ENCODE measurements at regions not wholly inside any gene's neighbourhood (a gene's known extent, or its start where the extent isn't known, plus 50 kb on each side); places are given as distances from the start of the nearest gene placed in this dataset.

GRCh38 chr13:74043237-74043636 lies 91.0 kb downstream of the KLF12 start:
- DNase-seq (ENCODE audit: low read depth) = no peak

GRCh38 chr13:74040200-74040599 lies 94.0 kb downstream of the KLF12 start:
- DNase-seq (ENCODE audit: low read depth) = no peak

GRCh38 chr13:74039667-74040066 lies 94.5 kb downstream of the KLF12 start:
- no peak for DNase-seq (ENCODE audit: low read depth)

- no peak for DNase-seq (ENCODE audit: low read depth)
Measured at GRCh38 chr13:74039154-74039553, 95.0 kb downstream of the KLF12 start.

- DNase-seq (ENCODE audit: low read depth) = no peak
Measured at GRCh38 chr13:74037762-74038161, 96.4 kb downstream of the KLF12 start.

GRCh38 chr13:74036373-74036772 lies 97.8 kb downstream of the KLF12 start:
- no peak for DNase-seq (ENCODE audit: low read depth)

GRCh38 chr13:74035896-74036295 lies 98.3 kb downstream of the KLF12 start:
- no peak for DNase-seq (ENCODE audit: low read depth)

- no peak for DNase-seq (ENCODE audit: low read depth)
Measured at GRCh38 chr13:74032325-74032724, 101.9 kb downstream of the KLF12 start.

GRCh38 chr13:74027161-74027779 lies 106.9 kb downstream of the KLF12 start:
- no peak for DNase-seq (ENCODE audit: low read depth)

- DNase-seq (ENCODE audit: low read depth) = peak; percentile 15
Measured at GRCh38 chr13:74026753-74027152, 107.5 kb downstream of the KLF12 start.

GRCh38 chr13:74025369-74025768 lies 108.8 kb downstream of the KLF12 start:
- no peak for DNase-seq (ENCODE audit: low read depth)

- DNase-seq (ENCODE audit: low read depth) = no peak
Measured at GRCh38 chr13:74024856-74025255, 109.3 kb downstream of the KLF12 start.

- DNase-seq (ENCODE audit: low read depth) = no peak
Measured at GRCh38 chr13:74024314-74024713, 109.9 kb downstream of the KLF12 start.

- no peak for DNase-seq (ENCODE audit: low read depth)
Measured at GRCh38 chr13:74023484-74023883, 110.7 kb downstream of the KLF12 start.

- no peak for DNase-seq (ENCODE audit: low read depth)
Measured at GRCh38 chr13:74021505-74021904, 112.7 kb downstream of the KLF12 start.

- DNase-seq (ENCODE audit: low read depth) = no peak
Measured at GRCh38 chr13:74018062-74018431, 116.2 kb downstream of the KLF12 start.

- DNase-seq (ENCODE audit: low read depth) = no peak
Measured at GRCh38 chr13:74017301-74018061, 116.7 kb downstream of the KLF12 start.

- no peak for DNase-seq (ENCODE audit: low read depth)
Measured at GRCh38 chr13:74015137-74015536, 119.1 kb downstream of the KLF12 start.

- DNase-seq (ENCODE audit: low read depth) = no peak
Measured at GRCh38 chr13:74009100-74009668, 125.0 kb downstream of the KLF12 start.

GRCh38 chr13:74006666-74007065 lies 127.5 kb downstream of the KLF12 start:
- no peak for DNase-seq (ENCODE audit: low read depth)

- DNase-seq (ENCODE audit: low read depth) = no peak
Measured at GRCh38 chr13:74005320-74006157, 128.7 kb downstream of the KLF12 start.

- DNase-seq (ENCODE audit: low read depth) = no peak
Measured at GRCh38 chr13:74004109-74004508, 130.1 kb downstream of the KLF12 start.

- no peak for DNase-seq (ENCODE audit: low read depth)
Measured at GRCh38 chr13:74003374-74003773, 130.8 kb downstream of the KLF12 start.
